ENCODE measurements at regions not wholly inside any gene's neighbourhood (a gene's known extent, or its start where the extent isn't known, plus 50 kb on each side); places are given as distances from the start of the nearest gene placed in this dataset.

DNA sequence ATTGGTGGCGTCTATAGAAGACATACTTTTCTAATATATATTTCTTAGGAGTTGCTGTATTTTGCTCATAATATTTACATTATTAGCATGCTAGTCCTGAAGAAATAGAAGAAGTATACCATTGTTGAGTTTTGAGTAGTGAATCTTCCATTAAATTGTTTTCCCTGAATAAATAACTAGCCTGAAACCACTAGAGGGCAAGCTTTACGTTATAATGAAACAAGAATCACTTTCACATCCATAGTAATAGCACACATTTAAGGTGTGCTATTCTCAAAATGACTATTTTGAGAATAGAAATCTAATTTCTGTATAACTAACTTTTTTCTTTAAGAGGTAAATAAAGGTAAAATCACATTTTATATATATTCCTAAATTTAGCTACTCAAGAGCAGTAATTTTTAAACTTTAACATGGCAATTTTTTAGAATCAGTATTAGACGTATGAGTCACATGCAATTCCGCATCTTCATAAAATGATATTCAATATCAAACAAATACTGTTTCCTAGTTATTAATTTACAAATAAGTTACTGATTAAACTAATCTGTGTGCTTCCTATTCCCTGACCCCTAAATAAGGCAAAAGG is 213.2 kb upstream of the MANEA start:
- no peak for TF ChIP-seq CTCF (IDR thresholded peaks at IDR 0.05)
- DNase-seq (ENCODE audit: low spot score), result no peak
- no peak for ATAC-seq (ENCODE audit: low FRiP score)

- ATAC-seq (ENCODE audit: low FRiP score) (no peak), DNase-seq (ENCODE audit: low spot score) (no peak)
- TF ChIP-seq CTCF (IDR thresholded peaks at IDR 0.05), result no peak
Measured at GRCh38 chr6:95365454-95365853, 211.9 kb upstream of the MANEA start.

GRCh38 chr6:95366414-95366813 is 210.9 kb upstream of the MANEA start:
- no peak for ATAC-seq (ENCODE audit: low FRiP score)
- no peak for TF ChIP-seq CTCF (IDR thresholded peaks at IDR 0.05)

GRCh38 chr6:95383878-95384277 is 193.5 kb upstream of the MANEA start:
- no peak for TF ChIP-seq CTCF (IDR thresholded peaks at IDR 0.05)
- no peak for ATAC-seq (ENCODE audit: low FRiP score)
- DNase-seq (ENCODE audit: low spot score), result no peak

More at GRCh38 chr6:95366414-95366813, 210.9 kb upstream of the MANEA start:
- no peak for DNase-seq (ENCODE audit: low spot score)

DNA sequence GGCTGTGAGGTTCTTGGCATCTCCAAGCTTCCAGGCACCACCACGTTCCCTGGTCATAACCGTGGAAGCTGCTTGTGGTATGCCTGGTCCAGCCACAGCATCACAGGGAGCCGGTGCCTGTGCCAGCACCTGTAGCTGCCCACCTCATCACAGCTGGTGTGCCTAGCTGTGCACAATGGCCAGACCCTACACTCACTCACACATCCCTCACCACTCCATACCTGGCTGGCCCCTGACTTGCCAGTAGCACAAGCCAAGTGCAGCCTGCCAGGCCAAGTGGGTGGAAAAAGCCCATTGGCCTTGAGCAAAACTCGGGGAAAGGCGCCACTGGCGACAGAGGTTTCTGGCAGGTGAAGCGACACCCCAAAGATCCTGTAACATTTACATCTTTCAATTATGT is 192.3 kb upstream of the MANEA start:
- no peak for ATAC-seq (ENCODE audit: low FRiP score)
- no peak for TF ChIP-seq CTCF (IDR thresholded peaks at IDR 0.05)

DNA sequence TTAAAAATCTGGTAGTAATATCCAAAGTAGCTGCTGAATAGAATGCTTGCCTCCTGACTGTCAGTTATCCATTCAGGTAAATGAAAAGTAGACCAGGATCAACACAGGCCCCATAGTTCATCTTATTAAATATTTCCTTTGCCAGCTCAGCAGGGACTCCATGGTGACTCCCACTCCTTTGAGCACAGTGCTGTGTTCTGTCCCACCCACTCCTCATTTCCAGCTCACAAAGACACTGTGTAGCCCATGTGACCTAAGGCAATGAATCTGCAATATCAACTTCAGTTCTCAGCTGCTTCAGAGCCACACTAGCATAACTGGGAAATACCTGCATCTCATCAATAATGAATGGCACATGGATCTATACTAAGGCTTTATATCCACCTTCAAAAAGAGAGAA is 189.5 kb upstream of the MANEA start:
- no peak for ATAC-seq (ENCODE audit: low FRiP score)
- TF ChIP-seq CTCF (IDR thresholded peaks at IDR 0.05), result no peak
- DNase-seq (ENCODE audit: low spot score), result no peak

More for the DNA sequence above, 192.3 kb upstream of the MANEA start:
- no peak for DNase-seq (ENCODE audit: low spot score)

- no peak for TF ChIP-seq CTCF (IDR thresholded peaks at IDR 0.05)
- no peak for DNase-seq (ENCODE audit: low spot score)
- ATAC-seq (ENCODE audit: low FRiP score), result no peak
Measured at GRCh38 chr6:95404777-95405176, 172.6 kb upstream of the MANEA start.

All from omental fat pad (tissue), 3 donors.